ENCODE measurements at regions not wholly inside any gene's neighbourhood (a gene's known extent, or its start where the extent isn't known, plus 50 kb on each side); places are given as distances from the start of the nearest gene placed in this dataset.

- Histone ChIP-seq H3F3A (ENCODE audit: insufficient read depth, low read depth) (no peaks in the 10 kb centered on the region), H3K9me2 (ENCODE audit: insufficient read depth) (no peaks in the 10 kb centered on the region), H3K27me3 (ENCODE audit: insufficient read depth, low read depth) (no peaks in the 10 kb centered on the region), H3K4me1 (replicated peaks; ENCODE audit: insufficient read depth) (peaks cover 7% of the 10 kb centered on the region; the same call in 1 of the 2 replicates), H2AFZ (no peak overlapping the region), H3K36me3 (ENCODE audit: low read depth) (no peaks in the 10 kb centered on the region), H4K20me1 (ENCODE audit: insufficient read depth) (no peaks in the 10 kb centered on the region), H3K4me3 (no peak overlapping the region), H3K4me2 (no peak overlapping the region), H3K79me2 (ENCODE audit: low read depth) (no peaks in the 10 kb centered on the region), H3K27ac (no peak overlapping the region), H3K9me3 (ENCODE audit: insufficient read depth, low read depth) (no peaks in the 10 kb centered on the region)
- no TSS peak for BruUV-seq (replicated peaks)
- TF ChIP-seq CTCF (conservative IDR thresholded peaks at IDR 0.05) (no peak), EZH2 (IDR thresholded peaks at IDR 0.05; ENCODE audit: low read depth) (no peak)
- ChIA-PET POLR2A (ENCODE audit: unreplicated experiment) (no interaction called here), CTCF (no interaction called here)
- intact Hi-C loops (cut with micrococcal nuclease; ENCODE audit: unreplicated experiment): no loop called here
- no peak for DNase-seq
Measured at GRCh38 chr2:214674278-214674677, 135.2 kb downstream of the BARD1 start.

GRCh38 chr2:214671319-214671885, 138.1 kb downstream of the BARD1 start:
- intact Hi-C loops (cut with micrococcal nuclease; ENCODE audit: unreplicated experiment): no loop called here
- POLR2A ChIA-PET (ENCODE audit: unreplicated experiment): no interaction called here

GRCh38 chr2:214652473-214652872, 157.0 kb downstream of the BARD1 start:
- no peak overlapping the region for H3K4me2 ChIP-seq
- BruUV-seq (replicated peaks): no TSS peak
- TF ChIP-seq CTCF (conservative IDR thresholded peaks at IDR 0.05): no peak
- no peak for TF ChIP-seq EZH2 (IDR thresholded peaks at IDR 0.05; ENCODE audit: low read depth)
- H3K36me3 ChIP-seq (ENCODE audit: low read depth): no peaks in the 10 kb centered on the region
- H2AFZ ChIP-seq: no peak overlapping the region
- no peaks in the 10 kb centered on the region for H3K27me3 ChIP-seq (ENCODE audit: insufficient read depth, low read depth)
- ChIA-PET POLR2A (ENCODE audit: unreplicated experiment) (no interaction called here), CTCF (no interaction called here)
- no peaks in the 10 kb centered on the region for H4K20me1 ChIP-seq (ENCODE audit: insufficient read depth)
- no peaks in the 10 kb centered on the region for H3K9me2 ChIP-seq (ENCODE audit: insufficient read depth)
- DNase-seq: peak in 1 of 2 experiments; percentile 19
- intact Hi-C loops (cut with micrococcal nuclease; ENCODE audit: unreplicated experiment): no loop called here
- no peak overlapping the region for H3K4me3 ChIP-seq
- H3K9me3 ChIP-seq (ENCODE audit: insufficient read depth, low read depth): no peaks in the 10 kb centered on the region
- no peaks in the 10 kb centered on the region for H3K79me2 ChIP-seq (ENCODE audit: low read depth)
- H3F3A ChIP-seq (ENCODE audit: insufficient read depth, low read depth): no peaks in the 10 kb centered on the region
- no peaks in the 10 kb centered on the region for H3K4me1 ChIP-seq (replicated peaks; ENCODE audit: insufficient read depth)
- H3K27ac ChIP-seq: no peak overlapping the region

More at GRCh38 chr2:214671319-214671885, 138.1 kb downstream of the BARD1 start:
- H3K36me3 ChIP-seq (ENCODE audit: low read depth): no peaks in the 10 kb centered on the region
- peak in 1 of 2 experiments; percentile 36 for DNase-seq
- no TSS peak for BruUV-seq (replicated peaks)
- no peak overlapping the region for H3K4me3 ChIP-seq
- no peaks in the 10 kb centered on the region for H3K9me2 ChIP-seq (ENCODE audit: insufficient read depth)
- H3K27ac ChIP-seq: no peak overlapping the region
- H3K79me2 ChIP-seq (ENCODE audit: low read depth): no peaks in the 10 kb centered on the region
- H3K4me1 ChIP-seq (replicated peaks; ENCODE audit: insufficient read depth): peaks cover 7% of the 10 kb centered on the region; the same call in 1 of the 2 replicates
- no peak overlapping the region for H2AFZ ChIP-seq
- H4K20me1 ChIP-seq (ENCODE audit: insufficient read depth): no peaks in the 10 kb centered on the region
- H3K27me3 ChIP-seq (ENCODE audit: insufficient read depth, low read depth): no peaks in the 10 kb centered on the region
- TF ChIP-seq CTCF (conservative IDR thresholded peaks at IDR 0.05): no peak
- no peak for TF ChIP-seq EZH2 (IDR thresholded peaks at IDR 0.05; ENCODE audit: low read depth)
- no peaks in the 10 kb centered on the region for H3K9me3 ChIP-seq (ENCODE audit: insufficient read depth, low read depth)
- no peaks in the 10 kb centered on the region for H3F3A ChIP-seq (ENCODE audit: insufficient read depth, low read depth)
- H3K4me2 ChIP-seq: no peak overlapping the region
- CTCF ChIA-PET: no interaction called here

Measured in PC-9 (cell line).